Adipocyte (in vitro differentiated cells): ENCODE measurements at regions not wholly inside any gene's neighbourhood (a gene's known extent, or its start where the extent isn't known, plus 50 kb on each side); places are given as distances from the start of the nearest gene placed in this dataset.
"Not testable (repeated sequence)": the region's sequence is repeated elsewhere in the genome, so short reads cannot be mapped to it uniquely, and the experiment has no call there.

Source experiments
- DNase-seq: peaks from one replicate; pipeline ENCODE4 v3.0.0-alpha.2; 2015; ENCODE audit warnings: low read depth
- H3K27me3 ChIP-seq: replicated peaks from 2 replicates; pipeline ENCODE4 v1.7.0; 2013; ENCODE audit warnings: mild to moderate bottlenecking, low read length, moderate library complexity; ENCODE audit not compliant: control insufficient read depth, insufficient read depth
- H3K36me3 ChIP-seq: 2 replicates; pipeline ENCODE4 v1.7.0; 2013; ENCODE audit warnings: low read length, mild to moderate bottlenecking, moderate library complexity; ENCODE audit not compliant: control insufficient read depth, insufficient read depth, severe bottlenecking
- H3K4me1 ChIP-seq: 2 replicates; pipeline ENCODE4 v1.7.0; 2013; ENCODE audit warnings: mild to moderate bottlenecking, low read length, moderate library complexity; ENCODE audit not compliant: control insufficient read depth, insufficient read depth
- H3K4me3 ChIP-seq: 2 replicates; pipeline ENCODE4 v1.7.0; 2013; ENCODE audit warnings: mild to moderate bottlenecking, low read length, moderate library complexity
- H3K9ac ChIP-seq: 2 replicates; pipeline ENCODE4 v1.7.0; 2013; ENCODE audit warnings: mild to moderate bottlenecking, low read length, moderate library complexity
- H3K9me3 ChIP-seq: 2 replicates; pipeline ENCODE4 v1.7.0; 2013; ENCODE audit warnings: mild to moderate bottlenecking, low read length, moderate library complexity; ENCODE audit not compliant: control insufficient read depth

GRCh38 chr14:88986146-88986841, 161.8 kb downstream of the TTC8 start:
- Histone ChIP-seq H3K36me3 (no peaks in the 10 kb centered on the region), H3K4me1 (peaks cover 5% of the 10 kb centered on the region), H3K4me3 (no peak overlapping the region), H3K9ac (no peak overlapping the region), H3K9me3 (peaks cover 19% of the 10 kb centered on the region), H3K27me3 (no peaks in the 10 kb centered on the region)
- DNase-seq, result peak; percentile 55

- H3K4me1 ChIP-seq, DNase-seq, H3K36me3 ChIP-seq, H3K9ac ChIP-seq, H3K27me3 ChIP-seq, H3K4me3 ChIP-seq: not testable (repeated sequence)
- H3K9me3 ChIP-seq, result peaks cover 21% of the 10 kb centered on the region
Observed at GRCh38 chr14:88986908-88987307, 162.5 kb downstream of the TTC8 start.

- no peaks in the 10 kb centered on the region for H3K36me3 ChIP-seq
- no peaks in the 10 kb centered on the region for H3K27me3 ChIP-seq
- peaks cover 26% of the 10 kb centered on the region for H3K9me3 ChIP-seq
- no peak for DNase-seq
- no peak overlapping the region for H3K4me3 ChIP-seq
- H3K4me1 ChIP-seq, result peaks cover 5% of the 10 kb centered on the region
- no peak overlapping the region for H3K9ac ChIP-seq
Observed at GRCh38 chr14:88987516-88987915, 163.1 kb downstream of the TTC8 start.

- Histone ChIP-seq H3K9me3 (peaks cover 31% of the 10 kb centered on the region), H3K4me1 (peaks cover under 1% of the 10 kb centered on the region), H3K36me3 (no peaks in the 10 kb centered on the region), H3K4me3 (no peak overlapping the region), H3K27me3 (no peaks in the 10 kb centered on the region), H3K9ac (no peak overlapping the region)
- no peak for DNase-seq
Observed at GRCh38 chr14:88989911-88990310, 165.5 kb downstream of the TTC8 start.

GRCh38 chr14:88990856-88991255, 166.4 kb downstream of the TTC8 start:
- Histone ChIP-seq H3K9me3 (peaks cover 31% of the 10 kb centered on the region), H3K9ac (no peak overlapping the region), H3K4me3 (no peak overlapping the region), H3K4me1 (peaks cover 10% of the 10 kb centered on the region), H3K36me3 (no peaks in the 10 kb centered on the region), H3K27me3 (no peaks in the 10 kb centered on the region)
- no peak for DNase-seq

GRCh38 chr14:88992011-88992410, 167.6 kb downstream of the TTC8 start:
- no peaks in the 10 kb centered on the region for H3K27me3 ChIP-seq
- peaks cover 25% of the 10 kb centered on the region for H3K9me3 ChIP-seq
- no peak overlapping the region for H3K4me3 ChIP-seq
- H3K9ac ChIP-seq, result no peak overlapping the region
- peaks cover 16% of the 10 kb centered on the region for H3K4me1 ChIP-seq
- DNase-seq, result no peak
- H3K36me3 ChIP-seq, result no peaks in the 10 kb centered on the region

- Histone ChIP-seq H3K9ac (no peak overlapping the region), H3K36me3 (no peaks in the 10 kb centered on the region), H3K27me3 (no peaks in the 10 kb centered on the region), H3K4me3 (no peak overlapping the region), H3K4me1 (peaks cover 16% of the 10 kb centered on the region), H3K9me3 (peaks cover 19% of the 10 kb centered on the region)
- DNase-seq, result no peak
Observed at GRCh38 chr14:88993946-88994345, 169.5 kb downstream of the TTC8 start.

- H3K36me3 ChIP-seq, result no peaks in the 10 kb centered on the region
- H3K27me3 ChIP-seq, result no peaks in the 10 kb centered on the region
- no peak for DNase-seq
- H3K9me3 ChIP-seq, result peaks cover 21% of the 10 kb centered on the region
- H3K4me3 ChIP-seq, result no peak overlapping the region
- peaks cover 24% of the 10 kb centered on the region for H3K4me1 ChIP-seq
- H3K9ac ChIP-seq, result no peak overlapping the region
Observed at GRCh38 chr14:88995437-88996198, 171.2 kb downstream of the TTC8 start.

GRCh38 chr14:88998027-88998426, 173.6 kb downstream of the TTC8 start:
- no peak overlapping the region for H3K9ac ChIP-seq
- no peaks in the 10 kb centered on the region for H3K27me3 ChIP-seq
- no peaks in the 10 kb centered on the region for H3K36me3 ChIP-seq
- peak; percentile 39 for DNase-seq
- H3K4me3 ChIP-seq, result no peak overlapping the region
- peaks cover 3% of the 10 kb centered on the region for H3K9me3 ChIP-seq
- peaks cover 35% of the 10 kb centered on the region for H3K4me1 ChIP-seq

- no peak overlapping the region for H3K4me3 ChIP-seq
- peaks cover 3% of the 10 kb centered on the region for H3K9me3 ChIP-seq
- no peak overlapping the region for H3K9ac ChIP-seq
- no peak for DNase-seq
- H3K27me3 ChIP-seq, result no peaks in the 10 kb centered on the region
- peaks cover 41% of the 10 kb centered on the region for H3K4me1 ChIP-seq
- no peaks in the 10 kb centered on the region for H3K36me3 ChIP-seq
Observed at GRCh38 chr14:88999137-88999536, 174.7 kb downstream of the TTC8 start.

- DNase-seq, result peak; percentile 95
- peaks cover 42% of the 10 kb centered on the region for H3K4me1 ChIP-seq
- peak overlapping the region; percentile 0 for H3K4me3 ChIP-seq
- peak overlapping the region; percentile 9 for H3K9ac ChIP-seq
- peaks cover 3% of the 10 kb centered on the region for H3K9me3 ChIP-seq
- no peaks in the 10 kb centered on the region for H3K36me3 ChIP-seq
- no peaks in the 10 kb centered on the region for H3K27me3 ChIP-seq
Observed at GRCh38 chr14:89000007-89000942, 175.8 kb downstream of the TTC8 start.
